GM13977 (cell line): ENCODE measurements at regions not wholly inside any gene's neighbourhood (a gene's known extent, or its start where the extent isn't known, plus 50 kb on each side); places are given as distances from the start of the nearest gene placed in this dataset.

Experiments
- DNase-seq: peaks from one replicate; pipeline ENCODE4 v3.0.0; 2012; ENCODE audit warnings: low spot score
- in situ Hi-C: fragments of 300-500 bp; cut with MboI; formaldehyde crosslinking; loops from one replicate; pipeline ENCODE4 v1.12.0; 2022; ENCODE audit warnings: low sequenced_read_pairs, low pct_unique_long_range_greater_than_20kb, mixed read lengths, inconsistent platforms; ENCODE audit not compliant: unreplicated experiment
- TF ChIP-seq, protein P1 (sequence below): IDR thresholded peaks from 2 replicates; pipeline ENCODE4 v1.5.1; 2012; ENCODE audit warnings: mild to moderate bottlenecking, control low read depth; ENCODE audit not compliant: insufficient read depth; ENCODE audit errors: extremely low read depth, missing control alignments

GRCh38 chr17:31595666-31596381 lies 204.3 kb downstream of the RAB11FIP4 start:
- in situ Hi-C loops = no loop called here
- DNase-seq = no peak
- TF ChIP-seq, protein P1, sequence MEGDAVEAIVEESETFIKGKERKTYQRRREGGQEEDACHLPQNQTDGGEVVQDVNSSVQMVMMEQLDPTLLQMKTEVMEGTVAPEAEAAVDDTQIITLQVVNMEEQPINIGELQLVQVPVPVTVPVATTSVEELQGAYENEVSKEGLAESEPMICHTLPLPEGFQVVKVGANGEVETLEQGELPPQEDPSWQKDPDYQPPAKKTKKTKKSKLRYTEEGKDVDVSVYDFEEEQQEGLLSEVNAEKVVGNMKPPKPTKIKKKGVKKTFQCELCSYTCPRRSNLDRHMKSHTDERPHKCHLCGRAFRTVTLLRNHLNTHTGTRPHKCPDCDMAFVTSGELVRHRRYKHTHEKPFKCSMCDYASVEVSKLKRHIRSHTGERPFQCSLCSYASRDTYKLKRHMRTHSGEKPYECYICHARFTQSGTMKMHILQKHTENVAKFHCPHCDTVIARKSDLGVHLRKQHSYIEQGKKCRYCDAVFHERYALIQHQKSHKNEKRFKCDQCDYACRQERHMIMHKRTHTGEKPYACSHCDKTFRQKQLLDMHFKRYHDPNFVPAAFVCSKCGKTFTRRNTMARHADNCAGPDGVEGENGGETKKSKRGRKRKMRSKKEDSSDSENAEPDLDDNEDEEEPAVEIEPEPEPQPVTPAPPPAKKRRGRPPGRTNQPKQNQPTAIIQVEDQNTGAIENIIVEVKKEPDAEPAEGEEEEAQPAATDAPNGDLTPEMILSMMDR = no peak

DNA sequence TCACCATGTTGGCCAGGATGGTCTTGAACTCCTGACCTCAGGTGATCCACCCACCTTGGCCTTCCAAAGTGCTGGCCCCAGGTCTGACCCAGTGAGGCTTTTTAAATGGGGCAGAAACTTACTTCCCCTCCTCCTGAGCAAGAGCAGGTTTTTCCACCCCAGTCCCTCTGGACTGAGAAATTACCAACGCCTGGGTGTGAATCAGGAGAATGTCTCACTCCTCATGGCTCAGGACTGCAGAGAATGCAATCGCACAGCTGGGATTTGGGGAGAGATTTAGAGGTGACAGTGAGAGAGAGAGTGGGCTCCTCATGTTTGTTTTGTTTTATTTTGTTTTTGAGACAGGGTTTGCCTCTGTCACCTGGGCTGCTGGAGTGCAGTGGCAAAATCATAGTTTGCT lies 203.6 kb downstream of the RAB11FIP4 start:
- DNase-seq = no peak
- TF ChIP-seq, protein P1 = no peak
- in situ Hi-C loops = no loop called here

- in situ Hi-C loops = no loop called here
These were observed 202.9 kb downstream of the RAB11FIP4 start for GRCh38 chr17:31594416-31594815.

DNA sequence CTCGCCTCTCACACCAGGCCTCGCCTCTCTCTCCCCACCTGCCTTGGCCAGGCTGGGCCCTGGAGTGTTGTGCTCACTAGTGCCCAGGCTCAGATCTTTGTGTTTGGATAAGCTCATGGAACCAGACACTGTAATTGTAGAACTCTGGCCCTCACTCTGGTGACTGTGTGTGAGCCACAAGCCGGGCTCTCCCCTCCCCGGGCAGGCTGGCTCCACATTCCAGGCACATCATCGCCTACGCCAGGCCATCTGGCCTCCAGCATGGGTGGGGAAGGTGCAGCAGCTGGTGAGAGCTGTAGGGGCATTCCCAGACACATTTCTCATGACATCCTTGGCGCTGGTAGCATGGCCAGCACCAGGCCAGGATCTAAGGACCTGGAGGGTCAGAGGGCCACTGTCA lies 202.3 kb downstream of the RAB11FIP4 start:
- TF ChIP-seq, protein P1 = no peak
- in situ Hi-C loops = no loop called here
- DNase-seq = no peak

More at GRCh38 chr17:31594416-31594815, 202.9 kb downstream of the RAB11FIP4 start:
- no peak for DNase-seq
- TF ChIP-seq, protein P1 = no peak

DNA sequence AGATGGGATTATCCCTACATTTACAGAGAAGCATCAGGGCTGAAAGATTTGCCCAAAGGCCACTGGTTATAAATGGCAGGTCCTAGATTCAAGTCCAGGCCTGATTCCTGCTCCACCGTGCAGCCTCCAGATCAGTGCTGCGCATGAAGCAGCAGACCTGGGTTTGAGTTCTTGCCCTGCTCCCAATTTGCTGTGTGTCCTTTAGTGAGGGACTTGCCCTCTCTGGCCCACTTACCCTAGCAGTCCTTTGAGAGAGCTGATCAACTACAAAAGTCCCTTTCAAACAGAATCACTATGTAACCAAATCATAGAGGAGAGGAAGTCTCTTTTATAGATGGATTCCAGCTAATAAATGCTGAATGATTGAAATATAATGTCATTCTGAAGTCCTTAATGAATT lies 200.4 kb downstream of the RAB11FIP4 start:
- no peak for DNase-seq
- TF ChIP-seq, protein P1 = no peak
- in situ Hi-C loops = no loop called here

- in situ Hi-C loops = no loop called here
- no peak for DNase-seq
- TF ChIP-seq, protein P1 = no peak
These were observed 197.0 kb downstream of the RAB11FIP4 start for GRCh38 chr17:31588512-31588911.
